22Rv1 (cell line): ENCODE measurements at regions not wholly inside any gene's neighbourhood (a gene's known extent, or its start where the extent isn't known, plus 50 kb on each side); places are given as distances from the start of the nearest gene placed in this dataset.

Experiments used
- ZFX ChIP-seq: fragments of 450-650 bp; IDR thresholded peaks from 2 replicates; pipeline ENCODE4 v1.6.1; 2017; ENCODE audit warnings: antibody characterized with exemption, borderline replicate concordance
- TF ChIP-seq, protein P1 (sequence below): fragments of 450-650 bp; IDR thresholded peaks from 2 replicates; pipeline ENCODE4 v1.5.1; 2017; ENCODE audit warnings: mild to moderate bottlenecking

DNA sequence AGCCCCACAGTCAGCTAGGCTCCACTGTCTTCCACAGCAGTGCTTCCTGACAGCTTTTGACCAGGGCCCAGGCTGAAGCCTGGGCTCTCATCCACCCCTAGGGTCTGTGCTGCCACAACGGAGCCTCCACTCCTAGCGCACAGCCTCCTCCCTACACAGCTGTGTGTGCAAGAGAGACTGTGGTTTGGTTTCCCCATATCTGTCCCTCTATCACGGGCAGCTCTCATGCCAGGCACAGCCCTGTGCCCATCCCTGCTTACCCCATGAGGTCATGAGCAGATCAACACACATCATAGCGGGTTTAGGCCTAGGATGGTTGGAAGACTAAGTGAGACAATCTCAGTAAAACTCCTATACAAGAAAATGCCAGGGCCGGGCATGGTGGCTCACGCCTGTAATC lies 61.7 kb upstream of the PLXNA4 start:
- TF ChIP-seq, protein P1, sequence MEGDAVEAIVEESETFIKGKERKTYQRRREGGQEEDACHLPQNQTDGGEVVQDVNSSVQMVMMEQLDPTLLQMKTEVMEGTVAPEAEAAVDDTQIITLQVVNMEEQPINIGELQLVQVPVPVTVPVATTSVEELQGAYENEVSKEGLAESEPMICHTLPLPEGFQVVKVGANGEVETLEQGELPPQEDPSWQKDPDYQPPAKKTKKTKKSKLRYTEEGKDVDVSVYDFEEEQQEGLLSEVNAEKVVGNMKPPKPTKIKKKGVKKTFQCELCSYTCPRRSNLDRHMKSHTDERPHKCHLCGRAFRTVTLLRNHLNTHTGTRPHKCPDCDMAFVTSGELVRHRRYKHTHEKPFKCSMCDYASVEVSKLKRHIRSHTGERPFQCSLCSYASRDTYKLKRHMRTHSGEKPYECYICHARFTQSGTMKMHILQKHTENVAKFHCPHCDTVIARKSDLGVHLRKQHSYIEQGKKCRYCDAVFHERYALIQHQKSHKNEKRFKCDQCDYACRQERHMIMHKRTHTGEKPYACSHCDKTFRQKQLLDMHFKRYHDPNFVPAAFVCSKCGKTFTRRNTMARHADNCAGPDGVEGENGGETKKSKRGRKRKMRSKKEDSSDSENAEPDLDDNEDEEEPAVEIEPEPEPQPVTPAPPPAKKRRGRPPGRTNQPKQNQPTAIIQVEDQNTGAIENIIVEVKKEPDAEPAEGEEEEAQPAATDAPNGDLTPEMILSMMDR: no peak
- no peak for TF ChIP-seq ZFX
